Cardiac fibroblast (primary cell): ENCODE measurements at regions not wholly inside any gene's neighbourhood (a gene's known extent, or its start where the extent isn't known, plus 50 kb on each side); places are given as distances from the start of the nearest gene placed in this dataset.

Experiments
- DNase-seq, 2 donors: peaks; one replicate each; pipeline versions ENCODE4 v3.0.0 to v3.0.0-alpha.2; 2010; ENCODE audit warnings: low read depth in 2 of 2
- H3K4me3 ChIP-seq, 2 donors: replicated peaks in 1 of 2; 1 replicate in 1 of 2; 2 replicates in 1 of 2; pipeline ENCODE4 v1.5.1; 2011; ENCODE audit warnings: low read depth in 2 of 2, low read length in 2 of 2, mild to moderate bottlenecking in 2 of 2, moderate library complexity in 1 of 2
- CTCF ChIP-seq: IDR thresholded peaks from one replicate; pipeline ENCODE4 v1.5.1; 2011; ENCODE audit warnings: low read depth, mild to moderate bottlenecking, low read length, inconsistent platforms

GRCh38 chr2:65562890-65563289 is 130.5 kb upstream of the SPRED2 start:
- TF ChIP-seq CTCF, result no peak
- DNase-seq, result no peak
- no peak overlapping the region for H3K4me3 ChIP-seq

GRCh38 chr2:65558743-65559142 is 126.3 kb upstream of the SPRED2 start:
- H3K4me3 ChIP-seq, result no peak overlapping the region
- no peak for DNase-seq
- TF ChIP-seq CTCF, result no peak

GRCh38 chr2:65557616-65558573 is 125.5 kb upstream of the SPRED2 start:
- TF ChIP-seq CTCF, result no peak
- H3K4me3 ChIP-seq, result no peak overlapping the region
- no peak for DNase-seq

- no peak overlapping the region for H3K4me3 ChIP-seq
- TF ChIP-seq CTCF, result no peak
- DNase-seq, result peak in 1 of 2 donors; percentile 16
These were observed 122.6 kb upstream of the SPRED2 start for GRCh38 chr2:65554765-65555591.

GRCh38 chr2:65553504-65554074 is 121.2 kb upstream of the SPRED2 start:
- no peak for TF ChIP-seq CTCF
- H3K4me3 ChIP-seq, result no peak overlapping the region
- no peak for DNase-seq

GRCh38 chr2:65551528-65551927 is 119.1 kb upstream of the SPRED2 start:
- DNase-seq, result no peak
- no peak for TF ChIP-seq CTCF
- H3K4me3 ChIP-seq, result no peak overlapping the region
